ENCODE measurements at regions not wholly inside any gene's neighbourhood (a gene's known extent, or its start where the extent isn't known, plus 50 kb on each side); places are given as distances from the start of the nearest gene placed in this dataset.

DNA sequence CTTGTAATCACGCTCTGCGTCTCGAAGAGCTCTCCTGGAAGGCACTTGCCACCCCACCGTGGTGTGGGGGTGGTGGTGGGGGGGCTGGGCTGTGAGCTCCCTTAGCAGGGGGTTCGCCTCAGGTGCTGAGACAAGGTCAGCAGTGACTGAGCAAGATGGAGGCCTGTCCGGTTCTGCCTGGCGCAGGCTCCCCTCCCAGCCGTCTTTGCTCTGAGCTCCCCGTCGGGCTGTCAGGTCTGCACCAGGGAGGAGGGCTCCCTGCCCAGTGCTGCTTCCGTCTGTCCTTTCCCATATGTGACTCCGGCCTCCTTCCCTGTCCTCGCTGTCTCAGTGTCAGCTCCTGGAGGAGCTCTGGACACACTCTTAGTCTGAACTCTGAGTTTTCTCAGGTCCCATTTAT lies 80.0 kb downstream of the PLXNA1 start:
- Histone ChIP-seq H3K36me3 (ENCODE audit: low read depth) (no peaks in the 10 kb centered on the region), H3K4me1 (ENCODE audit: insufficient read depth) (peaks cover 6% of the 10 kb centered on the region), H3K4me2 (ENCODE audit: unreplicated experiment) (no peak overlapping the region), H3K9me3 (ENCODE audit: low read depth) (no peaks in the 10 kb centered on the region), H2AFZ (no peak overlapping the region), H3K27me3 (replicated peaks; ENCODE audit: insufficient read depth) (peaks cover 4% of the 10 kb centered on the region; the same call in 1 of the 2 replicates), H3F3A (ENCODE audit: insufficient read depth) (no peaks in the 10 kb centered on the region), H3K4me3 (no peak overlapping the region), H3K9ac (no peak overlapping the region), H4K20me1 (ENCODE audit: insufficient read depth) (no peaks in the 10 kb centered on the region), H3K9me2 (ENCODE audit: insufficient read depth) (no peaks in the 10 kb centered on the region), H3K79me2 (ENCODE audit: insufficient read depth) (no peaks in the 10 kb centered on the region), H3K27ac (no peak overlapping the region)
- TF ChIP-seq EZH2phosphoT487 (IDR thresholded peaks at IDR 0.05; ENCODE audit: insufficient read depth, low read depth) (no peak), EZH2 (IDR thresholded peaks at IDR 0.05; ENCODE audit: insufficient read depth, poor library complexity, severe bottlenecking) (no peak)
- DNase-seq: no peak
- 93 to 94% methylated on average over 12 to 13 of the region's 13 CpGs for WGBS, 2 experiments (ENCODE audit: low coverage in 1 of 2, low lambda C conversion rate in 2 of 2, missing lambda C conversion rate in 2 of 2)
- in situ Hi-C loops (cut with MboI): no loop called here

DNA sequence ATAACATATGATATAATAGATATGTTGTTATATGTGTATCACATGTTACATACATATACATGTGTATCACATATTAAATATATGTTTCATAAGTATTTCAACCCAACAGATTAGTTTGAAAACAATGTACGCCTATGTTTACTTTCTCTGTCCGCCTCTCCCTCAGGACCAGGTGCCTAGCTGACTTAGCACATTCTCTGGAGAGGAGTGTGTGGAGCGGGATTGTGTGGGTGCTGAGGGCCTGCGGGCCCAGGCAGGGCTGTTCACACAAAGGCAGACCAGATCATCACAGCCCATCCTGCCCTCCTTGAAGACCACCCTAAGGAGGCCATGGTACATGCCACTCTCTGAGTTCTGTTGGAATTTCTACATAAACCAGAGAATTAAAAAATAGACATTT lies 81.0 kb downstream of the PLXNA1 start:
- Histone ChIP-seq H3F3A (ENCODE audit: insufficient read depth) (no peaks in the 10 kb centered on the region), H3K27me3 (replicated peaks; ENCODE audit: insufficient read depth) (peaks cover 8% of the 10 kb centered on the region; the same call in 1 of the 2 replicates), H3K27ac (no peak overlapping the region), H3K9me3 (ENCODE audit: low read depth) (no peaks in the 10 kb centered on the region), H2AFZ (no peak overlapping the region), H3K79me2 (ENCODE audit: insufficient read depth) (no peaks in the 10 kb centered on the region), H3K9me2 (ENCODE audit: insufficient read depth) (no peaks in the 10 kb centered on the region), H4K20me1 (ENCODE audit: insufficient read depth) (no peaks in the 10 kb centered on the region), H3K4me2 (ENCODE audit: unreplicated experiment) (no peak overlapping the region), H3K9ac (no peak overlapping the region), H3K4me3 (no peak overlapping the region), H3K4me1 (ENCODE audit: insufficient read depth) (peaks cover 6% of the 10 kb centered on the region), H3K36me3 (ENCODE audit: low read depth) (no peaks in the 10 kb centered on the region)
- DNase-seq: no peak
- in situ Hi-C loops (cut with MboI): no loop called here
- 97% methylated on average over 4 of the region's 4 CpGs for WGBS, 2 experiments (ENCODE audit: low coverage in 1 of 2, low lambda C conversion rate in 2 of 2, missing lambda C conversion rate in 2 of 2)
- TF ChIP-seq EZH2 (IDR thresholded peaks at IDR 0.05; ENCODE audit: insufficient read depth, poor library complexity, severe bottlenecking) (no peak), EZH2phosphoT487 (IDR thresholded peaks at IDR 0.05; ENCODE audit: insufficient read depth, low read depth) (no peak)

DNA sequence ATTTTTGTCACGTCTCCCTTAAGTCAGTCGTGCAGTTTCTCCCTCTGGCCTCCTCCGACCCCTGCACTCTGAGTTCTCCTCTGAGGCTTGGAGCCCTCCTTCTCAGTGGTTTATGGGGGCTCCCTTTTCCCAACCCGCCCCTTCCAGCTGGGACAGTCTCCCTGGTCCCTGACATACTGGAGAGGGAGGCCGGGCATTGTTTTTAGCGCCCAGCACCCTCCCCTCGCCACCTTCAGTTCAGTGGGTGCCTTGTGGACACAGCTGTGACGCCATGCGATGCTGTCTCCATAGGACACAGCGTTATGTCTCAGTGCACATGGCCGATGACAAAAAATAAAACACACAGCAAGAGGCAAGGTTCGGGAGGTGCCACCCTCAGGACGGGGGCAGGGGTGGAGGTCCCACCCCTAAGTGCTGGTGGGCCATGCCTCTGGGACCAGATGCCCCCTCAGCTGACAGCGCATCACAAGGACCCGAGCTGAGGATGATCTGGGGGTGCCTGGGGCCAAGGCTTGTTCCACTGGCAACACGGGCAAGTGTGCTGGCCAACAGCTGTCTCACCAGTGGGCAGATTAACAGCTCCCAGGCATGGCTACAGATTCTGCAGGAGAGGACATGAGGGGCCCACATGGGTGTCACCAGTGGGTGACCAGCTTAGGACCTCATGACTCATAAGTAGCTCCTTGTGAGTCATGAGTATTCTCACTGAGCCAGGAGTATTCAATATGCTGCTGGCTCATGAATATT lies 81.6 kb downstream of the PLXNA1 start:
- Histone ChIP-seq H3K79me2 (ENCODE audit: insufficient read depth) (no peaks in the 10 kb centered on the region), H3K9ac (no peak overlapping the region), H3F3A (ENCODE audit: insufficient read depth) (no peaks in the 10 kb centered on the region), H3K9me2 (ENCODE audit: insufficient read depth) (no peaks in the 10 kb centered on the region), H3K4me3 (no peak overlapping the region), H3K27me3 (replicated peaks; ENCODE audit: insufficient read depth) (peaks cover 13% of the 10 kb centered on the region; the same call in 1 of the 2 replicates), H4K20me1 (ENCODE audit: insufficient read depth) (no peaks in the 10 kb centered on the region), H3K27ac (no peak overlapping the region), H3K4me2 (ENCODE audit: unreplicated experiment) (no peak overlapping the region), H3K9me3 (ENCODE audit: low read depth) (no peaks in the 10 kb centered on the region), H3K36me3 (ENCODE audit: low read depth) (no peaks in the 10 kb centered on the region), H3K4me1 (ENCODE audit: insufficient read depth) (peaks cover 6% of the 10 kb centered on the region), H2AFZ (no peak overlapping the region)
- in situ Hi-C loops (cut with MboI): no loop called here
- 87 to 88% methylated on average over 15 to 16 of the region's 16 CpGs for WGBS, 2 experiments (ENCODE audit: low coverage in 1 of 2, low lambda C conversion rate in 2 of 2, missing lambda C conversion rate in 2 of 2)
- TF ChIP-seq EZH2phosphoT487 (IDR thresholded peaks at IDR 0.05; ENCODE audit: insufficient read depth, low read depth): no peak
- TF ChIP-seq EZH2 (IDR thresholded peaks at IDR 0.05; ENCODE audit: insufficient read depth, poor library complexity, severe bottlenecking): no peak
- DNase-seq: peak; percentile 87

DNA sequence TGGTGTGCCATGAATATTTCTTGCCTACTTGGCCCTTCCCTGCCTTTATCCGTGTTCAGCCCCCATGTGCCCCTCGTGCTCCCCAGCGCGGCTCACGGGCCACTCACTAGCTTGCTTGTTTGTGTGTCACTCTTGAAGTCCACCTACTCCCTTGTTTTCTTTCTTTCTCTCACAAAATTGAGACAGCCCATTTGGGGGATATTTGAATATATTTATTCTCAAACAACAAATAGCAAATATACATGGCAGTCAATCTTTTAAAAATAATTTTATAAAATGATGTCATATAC lies 82.2 kb downstream of the PLXNA1 start:
- Histone ChIP-seq H4K20me1 (ENCODE audit: insufficient read depth) (no peaks in the 10 kb centered on the region), H3K36me3 (ENCODE audit: low read depth) (no peaks in the 10 kb centered on the region), H3K9ac (no peak overlapping the region), H3F3A (ENCODE audit: insufficient read depth) (no peaks in the 10 kb centered on the region), H3K9me2 (ENCODE audit: insufficient read depth) (no peaks in the 10 kb centered on the region), H3K79me2 (ENCODE audit: insufficient read depth) (no peaks in the 10 kb centered on the region), H3K4me2 (ENCODE audit: unreplicated experiment) (no peak overlapping the region), H3K27ac (no peak overlapping the region), H2AFZ (no peak overlapping the region), H3K9me3 (ENCODE audit: low read depth) (no peaks in the 10 kb centered on the region), H3K4me3 (no peak overlapping the region), H3K27me3 (replicated peaks; ENCODE audit: insufficient read depth) (peaks cover 16% of the 10 kb centered on the region; the same call in 1 of the 2 replicates), H3K4me1 (ENCODE audit: insufficient read depth) (peaks cover 6% of the 10 kb centered on the region)
- 17 to 21% methylated on average over 5 of the region's 5 CpGs for WGBS, 2 experiments (ENCODE audit: low coverage in 1 of 2, low lambda C conversion rate in 2 of 2, missing lambda C conversion rate in 2 of 2)
- TF ChIP-seq EZH2 (IDR thresholded peaks at IDR 0.05; ENCODE audit: insufficient read depth, poor library complexity, severe bottlenecking) (no peak), EZH2phosphoT487 (IDR thresholded peaks at IDR 0.05; ENCODE audit: insufficient read depth, low read depth) (no peak)
- DNase-seq: no peak
- in situ Hi-C loops (cut with MboI): no loop called here
